GM19395 (cell line): ENCODE measurements at regions not wholly inside any gene's neighbourhood (a gene's known extent, or its start where the extent isn't known, plus 50 kb on each side); places are given as distances from the start of the nearest gene placed in this dataset.
A peak's percentile ranks its signal among the peaks of the same experiment; 100 is the strongest.
"Not testable (repeated sequence)": the region's sequence is repeated elsewhere in the genome, so short reads cannot be mapped to it uniquely, and the experiment has no call there.

Experiments used
- ATAC-seq: cut with Tn5 transposase; IDR thresholded peaks from one replicate; pipeline ENCODE4 v1.9.1; 2021; ENCODE audit warnings: mild to moderate bottlenecking, moderate library complexity; ENCODE audit not compliant: unreplicated experiment

DNA sequence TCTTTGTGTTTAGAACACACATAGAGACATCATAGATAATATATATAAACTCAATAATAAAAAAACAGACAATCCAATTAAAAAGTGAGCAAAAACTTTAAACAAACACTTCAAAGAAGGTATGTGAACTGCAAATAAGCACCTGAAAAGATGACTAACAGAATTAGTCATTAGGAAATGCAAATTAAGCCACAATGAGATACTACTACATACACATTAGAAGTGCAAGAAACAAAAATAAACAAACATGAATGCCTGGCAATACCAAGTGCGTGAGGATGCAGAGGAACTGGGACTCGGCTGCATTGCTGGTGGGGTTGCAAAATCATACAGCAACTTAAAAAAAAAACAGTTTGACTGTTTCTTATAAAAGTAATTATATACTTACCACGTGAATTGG, 799.0 kb downstream of the KCNJ2 start:
- ATAC-seq = no peak

DNA sequence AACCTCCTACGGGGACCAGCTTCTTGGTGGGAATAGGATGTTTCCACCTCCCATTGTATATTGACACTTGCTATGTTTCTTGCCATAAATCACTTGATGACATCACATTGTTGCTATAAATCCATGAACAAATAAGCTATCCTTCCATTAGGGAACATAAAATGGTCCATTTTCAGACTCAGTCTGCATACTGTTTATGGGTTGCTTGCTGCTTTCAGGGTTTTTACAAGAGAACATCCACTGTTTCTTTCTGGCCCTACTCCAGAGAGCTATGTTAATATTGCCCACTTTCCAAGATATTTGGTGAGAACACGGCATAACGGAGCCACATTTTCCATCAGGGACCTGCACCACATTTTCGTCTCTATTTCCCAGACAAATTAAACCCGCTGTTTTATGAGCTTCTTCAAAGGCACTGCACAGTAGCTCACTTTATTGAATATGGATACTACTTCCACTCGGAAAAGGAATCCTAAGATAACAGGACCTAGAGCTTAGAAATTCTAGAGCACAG, 800.2 kb downstream of the KCNJ2 start:
- ATAC-seq = no peak

DNA sequence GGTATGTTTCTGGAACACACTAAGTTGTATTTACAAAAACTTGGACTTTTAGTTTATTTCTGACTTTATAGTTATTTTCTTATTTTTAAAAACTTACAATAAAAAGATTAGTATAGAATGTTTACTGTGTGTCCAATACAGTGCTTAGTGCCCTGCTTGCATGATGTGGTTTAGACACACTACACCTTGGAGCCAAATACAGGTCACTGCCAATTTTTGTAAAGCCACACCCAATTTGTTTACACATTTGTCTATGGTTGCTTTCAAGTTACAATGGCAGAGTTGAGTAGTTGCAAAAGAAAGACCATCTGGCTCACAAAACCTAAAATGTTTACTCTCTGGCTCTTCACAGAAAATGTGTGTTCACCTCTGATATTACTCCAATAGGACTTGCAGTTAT, 807.1 kb downstream of the KCNJ2 start:
- no peak for ATAC-seq

DNA sequence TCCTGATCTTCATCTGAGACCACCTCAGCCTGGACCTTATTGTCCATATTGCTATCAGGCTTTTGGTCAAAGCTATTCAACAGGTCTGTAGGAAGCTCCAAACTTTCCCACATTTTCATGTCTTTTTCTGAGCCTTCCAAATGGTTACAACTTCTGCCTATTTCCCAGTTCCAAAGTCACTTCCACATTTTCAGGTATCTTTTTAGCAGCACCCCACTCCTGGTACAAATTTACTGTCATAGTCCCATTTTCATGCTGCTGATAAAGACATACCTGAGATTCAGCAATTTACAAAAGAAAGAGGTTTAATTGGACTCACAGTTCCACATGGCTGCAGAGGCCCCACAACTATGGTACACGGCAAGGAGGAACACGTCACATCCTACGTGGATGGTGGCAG, 815.5 kb downstream of the KCNJ2 start:
- no peak for ATAC-seq

DNA sequence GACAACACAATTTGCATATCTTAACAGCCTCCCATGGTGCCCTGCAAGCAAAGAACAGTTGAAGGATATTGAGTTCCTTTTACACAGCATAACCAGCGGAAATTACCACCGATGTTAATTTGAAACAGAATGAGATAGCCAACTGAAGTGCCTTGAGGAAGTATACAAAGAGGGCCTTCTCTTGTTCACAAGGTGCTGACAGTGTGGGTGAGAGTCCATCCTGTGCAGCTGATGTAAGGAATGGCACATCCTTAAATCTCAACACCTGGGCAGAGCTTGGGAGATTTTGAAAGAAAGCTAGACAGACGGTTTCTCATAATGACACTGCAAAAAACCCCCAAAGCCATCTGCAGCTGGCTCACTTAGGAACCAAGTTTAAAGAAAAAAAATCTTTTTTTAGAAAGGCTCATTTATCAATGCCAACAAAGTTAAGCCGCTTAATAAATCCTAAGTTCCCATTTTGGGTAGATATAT, 818.6 kb downstream of the KCNJ2 start:
- peak; percentile 79 for ATAC-seq

DNA sequence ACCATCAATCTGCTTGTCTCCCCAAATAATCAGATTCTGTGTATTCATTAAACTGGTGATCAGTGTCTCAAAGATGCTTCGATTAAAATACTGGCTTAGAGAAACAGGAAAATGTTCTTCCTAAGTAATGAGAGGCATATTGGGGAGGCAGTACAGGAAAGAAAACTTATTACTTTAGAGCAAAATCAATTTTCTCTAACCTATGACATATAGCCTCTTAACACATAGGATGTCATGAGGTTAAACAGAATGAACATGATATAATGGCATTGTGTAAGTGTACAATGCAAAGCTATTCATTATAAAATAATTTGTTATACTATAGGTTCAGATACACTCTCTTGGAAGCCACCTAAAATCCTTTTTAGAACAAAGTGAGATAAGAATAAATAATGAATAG, 819.3 kb downstream of the KCNJ2 start:
- ATAC-seq = no peak

DNA sequence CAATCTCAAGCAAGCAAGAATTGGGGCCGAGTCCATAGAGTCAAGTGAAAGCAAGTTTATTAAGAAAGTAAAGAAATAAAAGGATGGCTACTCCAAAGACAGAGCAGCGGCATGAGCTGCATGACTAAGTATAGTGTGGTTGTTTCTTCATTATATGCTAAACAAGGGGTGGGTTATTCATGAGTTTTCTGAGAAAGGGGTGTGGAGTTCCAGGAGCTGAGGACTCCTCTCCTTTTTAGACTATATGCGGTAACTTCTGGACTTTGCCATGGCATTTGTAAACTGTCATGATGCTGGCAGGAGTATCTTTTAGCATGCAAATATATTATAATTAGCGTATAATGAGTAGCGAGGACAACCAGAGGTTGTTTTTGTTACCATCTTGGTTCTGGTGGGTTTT, 819.9 kb downstream of the KCNJ2 start:
- no peak for ATAC-seq

DNA sequence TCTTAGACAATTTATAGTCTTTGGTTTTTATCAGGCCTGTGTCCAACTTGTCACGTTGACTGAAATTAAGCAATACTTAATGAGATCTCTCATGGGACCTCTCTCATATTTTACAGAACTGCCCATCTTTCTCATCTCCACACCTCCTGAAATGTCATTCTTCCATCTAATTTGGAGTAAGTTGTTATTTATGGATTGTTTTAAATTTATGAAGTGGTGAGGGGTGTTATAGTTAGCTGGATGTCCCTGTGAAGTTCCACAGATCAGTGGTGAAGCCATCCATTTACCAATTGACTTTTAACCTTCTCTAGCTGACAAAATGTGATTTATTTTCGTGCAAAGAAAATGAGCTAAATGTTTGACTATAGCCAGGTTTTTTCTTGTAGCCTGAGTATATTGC, 824.9 kb downstream of the KCNJ2 start:
- ATAC-seq = no peak

DNA sequence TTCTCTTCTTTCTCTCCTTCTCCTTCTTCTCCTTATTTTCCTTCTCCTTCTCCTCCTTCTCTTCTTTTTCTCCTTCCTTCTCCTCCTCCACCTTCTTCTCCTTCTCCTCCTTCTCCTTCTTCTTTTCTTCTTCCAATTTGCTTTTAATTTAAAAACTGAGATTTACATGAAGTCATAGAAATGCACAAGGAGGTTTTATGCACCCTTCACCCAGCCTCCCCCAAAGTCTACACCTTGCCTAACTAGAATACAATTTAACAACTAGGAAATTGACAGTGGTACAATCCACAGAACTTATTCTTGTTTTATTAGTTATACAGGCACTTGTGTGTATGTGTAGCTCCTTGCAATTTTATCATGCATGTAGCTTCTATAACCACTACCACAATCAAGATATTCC, 826.7 kb downstream of the KCNJ2 start:
- no peak for ATAC-seq

DNA sequence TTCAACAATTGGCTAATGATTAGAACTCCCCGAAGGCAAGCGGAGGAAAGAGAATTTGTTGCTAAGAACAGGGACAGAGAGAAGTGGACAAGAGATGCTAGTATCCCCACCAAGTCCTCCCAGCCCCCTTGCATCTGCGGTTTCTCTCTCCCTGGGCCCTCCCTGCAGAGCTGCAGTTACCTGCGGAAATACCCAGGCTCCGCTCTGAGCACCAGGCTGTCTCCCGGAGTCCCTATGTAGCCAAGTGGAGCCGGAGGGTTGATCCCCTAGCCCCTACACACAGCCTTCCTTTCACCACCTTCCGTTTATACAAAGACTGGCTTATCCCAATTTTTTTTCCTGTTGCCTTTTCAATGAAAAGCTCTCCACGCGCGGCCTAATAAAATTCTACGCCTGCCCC, 834.4 kb downstream of the KCNJ2 start:
- ATAC-seq = no peak

DNA sequence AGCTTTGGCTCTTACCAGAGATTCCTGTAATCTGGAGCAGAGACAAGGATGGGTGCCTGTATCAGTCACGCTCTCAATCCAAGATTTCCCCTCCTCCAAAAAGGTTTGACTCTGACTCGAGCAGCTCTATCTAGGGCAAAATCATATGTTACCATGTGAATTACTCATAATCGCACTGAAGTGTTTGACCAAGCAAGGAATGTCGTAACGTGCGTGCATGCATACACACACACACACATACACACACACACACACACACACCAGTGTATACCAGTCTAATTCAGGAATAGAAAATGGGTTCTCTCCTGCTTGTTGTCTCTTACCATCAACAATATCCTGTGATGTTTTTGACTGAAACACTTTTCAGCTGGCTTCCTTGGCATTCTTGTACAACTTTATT, 835.1 kb downstream of the KCNJ2 start:
- ATAC-seq = no peak

DNA sequence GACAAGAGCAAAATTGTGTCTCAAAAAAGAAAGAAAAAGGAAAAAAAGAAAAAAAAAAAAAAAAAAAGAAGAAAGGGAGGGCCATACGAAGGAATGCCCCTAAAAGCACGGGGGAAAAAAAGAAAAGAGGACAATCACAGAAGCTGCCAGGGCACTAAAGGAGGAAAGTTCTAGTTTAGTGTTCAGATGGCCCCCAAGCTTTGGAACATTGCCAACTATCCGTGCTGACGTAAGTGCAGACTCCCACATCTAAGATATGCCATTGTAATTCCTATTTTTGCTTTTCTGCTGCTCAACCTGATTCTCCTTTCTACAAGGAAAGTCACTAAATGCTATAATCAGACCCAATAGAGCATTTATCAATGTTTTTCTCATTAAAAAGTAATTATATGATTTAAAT, 842.1 kb downstream of the KCNJ2 start:
- no peak for ATAC-seq

DNA sequence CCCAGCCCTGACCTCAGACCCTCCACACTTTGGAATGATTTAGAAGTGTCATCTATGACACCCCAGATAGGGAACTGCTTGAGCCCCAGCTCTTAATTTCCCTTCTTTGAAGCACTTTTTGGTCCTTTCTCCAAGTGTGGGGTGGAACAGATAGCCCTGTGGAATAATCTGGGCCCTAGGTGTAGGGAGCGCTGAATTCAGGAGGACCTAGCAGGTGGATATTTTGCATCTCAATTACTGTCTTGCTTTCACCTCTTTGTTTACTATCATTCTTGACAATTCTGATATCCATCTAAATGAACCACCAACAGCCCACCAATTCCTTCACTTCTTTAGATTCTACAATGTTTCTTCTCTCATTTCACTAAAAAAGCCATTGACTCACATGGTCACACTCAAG, 850.4 kb downstream of the KCNJ2 start:
- ATAC-seq = no peak

DNA sequence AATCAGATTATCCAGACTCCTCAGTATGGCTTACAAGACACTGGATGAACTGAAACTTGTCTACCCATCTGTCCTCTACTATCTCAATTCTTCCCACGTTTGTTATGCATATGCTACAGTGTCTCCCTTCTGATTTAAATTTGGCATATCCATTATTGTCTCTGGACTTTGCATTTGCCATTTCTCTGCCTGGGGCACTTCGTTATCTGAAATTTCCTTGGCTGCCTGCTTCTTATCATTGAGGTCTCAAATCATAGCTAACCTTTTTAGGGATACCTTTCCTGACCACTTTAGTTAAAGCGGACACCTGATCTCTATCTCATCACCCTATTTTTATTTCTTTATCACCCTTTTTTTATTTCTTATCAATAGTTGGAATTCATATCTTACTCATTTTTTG, 853.4 kb downstream of the KCNJ2 start:
- no peak for ATAC-seq

DNA sequence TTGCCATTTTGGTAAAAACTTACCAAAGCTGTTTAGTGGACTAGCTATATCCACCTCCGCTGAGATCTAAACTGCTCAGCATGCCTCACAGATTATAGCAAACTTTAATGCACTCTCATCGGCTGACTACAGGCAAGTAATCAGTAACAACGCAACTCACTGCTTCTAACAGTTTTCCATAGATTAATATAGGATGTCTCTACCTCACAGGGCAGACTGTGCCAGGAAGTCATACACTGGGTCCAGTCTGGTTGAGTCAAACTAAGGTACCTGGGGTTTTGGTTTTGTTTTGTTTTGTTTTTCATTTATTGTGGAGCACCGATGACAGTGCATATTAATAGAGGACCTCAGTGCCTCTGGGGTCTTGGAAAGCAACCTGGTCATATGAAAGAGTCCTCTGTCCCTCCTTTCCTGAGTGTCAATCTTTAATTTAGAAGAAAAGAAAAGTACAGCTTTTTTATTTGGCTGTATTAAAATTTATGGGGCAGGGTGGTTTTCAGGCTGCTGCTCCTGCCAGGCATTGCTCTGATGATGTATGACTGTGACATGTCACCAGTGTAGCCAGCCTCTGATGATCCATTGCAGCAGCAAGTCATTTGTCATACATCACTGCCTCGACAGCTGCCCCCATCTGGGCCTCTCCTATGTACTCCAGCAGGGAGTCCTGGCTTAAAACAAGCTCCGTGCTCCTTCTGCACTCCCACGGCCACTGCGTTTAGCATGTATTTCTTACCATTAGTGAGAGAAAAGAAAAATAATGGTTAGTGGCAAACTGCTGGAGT, 854.1 kb downstream of the KCNJ2 start:
- ATAC-seq = no peak

DNA sequence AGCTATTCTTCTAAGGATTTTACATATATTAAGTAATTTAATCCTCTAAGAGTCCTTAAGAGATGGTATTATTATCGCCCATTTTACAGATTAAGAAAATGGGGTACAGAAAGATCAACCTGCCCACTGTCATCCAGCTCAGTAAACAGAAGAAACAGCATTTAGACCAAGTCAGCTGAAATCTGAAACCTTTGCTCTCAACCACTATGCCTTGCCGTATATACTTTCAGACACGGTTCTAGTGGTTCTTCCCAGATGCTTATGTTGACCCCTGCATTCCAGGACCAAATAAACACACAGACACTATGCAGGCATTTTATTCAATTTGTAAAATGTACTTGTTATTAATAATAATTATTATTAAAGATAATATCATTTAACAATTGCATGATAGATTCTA, 854.8 kb downstream of the KCNJ2 start:
- no peak for ATAC-seq

DNA sequence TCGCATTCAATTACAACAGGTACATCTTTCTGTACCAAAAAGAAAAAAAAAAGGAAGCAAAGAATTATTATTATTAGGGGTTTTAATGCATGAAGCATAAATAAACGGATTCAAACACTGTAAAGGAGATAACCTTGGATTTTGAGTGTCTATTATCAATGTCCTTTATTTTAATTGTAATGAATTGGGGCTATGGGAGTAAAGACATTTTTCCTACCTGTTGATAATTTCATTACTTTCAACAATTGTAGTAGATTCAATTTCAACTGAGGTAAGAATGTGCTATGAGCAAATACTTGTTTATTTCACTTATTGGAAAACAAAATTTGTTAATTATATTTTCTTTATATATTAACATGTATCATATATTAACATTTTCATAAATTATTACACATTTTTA, 855.6 kb downstream of the KCNJ2 start:
- no peak for ATAC-seq

DNA sequence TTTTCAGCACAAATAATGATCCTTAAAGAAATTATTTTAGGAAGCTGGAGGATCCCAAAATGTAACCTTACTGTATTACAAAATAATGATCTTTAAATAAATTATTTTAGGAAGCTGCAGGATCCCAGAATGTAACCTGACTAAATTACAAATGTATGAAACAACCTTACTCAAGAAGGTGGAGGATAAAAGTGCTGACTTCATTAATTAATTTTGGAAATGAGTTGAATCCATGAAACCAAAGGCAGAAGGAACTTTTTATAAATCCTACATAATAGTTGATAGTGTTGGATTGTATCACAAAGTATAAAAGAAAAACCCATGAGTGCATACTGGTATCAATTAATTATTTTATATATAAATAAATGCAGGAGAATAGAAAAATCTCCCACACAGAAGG, 859.9 kb downstream of the KCNJ2 start:
- no peak for ATAC-seq

DNA sequence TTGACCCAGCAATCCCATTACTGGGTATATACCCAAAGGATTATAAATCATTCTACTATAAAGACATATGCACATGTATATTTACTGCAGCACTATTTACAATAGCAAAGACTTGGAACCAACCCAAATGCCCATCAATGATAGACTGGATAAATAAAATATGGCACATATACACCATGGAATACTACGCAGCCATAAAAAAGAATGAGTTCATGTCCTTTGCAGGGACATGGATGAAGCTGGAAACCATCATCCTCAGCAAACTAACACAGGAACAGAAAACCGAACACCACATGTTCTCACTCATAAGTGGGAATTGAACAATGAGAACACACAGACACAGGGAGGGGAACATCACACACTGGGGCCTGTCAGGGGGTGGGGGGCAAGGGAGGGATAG, 862.0 kb downstream of the KCNJ2 start:
- ATAC-seq = not testable (repeated sequence)

DNA sequence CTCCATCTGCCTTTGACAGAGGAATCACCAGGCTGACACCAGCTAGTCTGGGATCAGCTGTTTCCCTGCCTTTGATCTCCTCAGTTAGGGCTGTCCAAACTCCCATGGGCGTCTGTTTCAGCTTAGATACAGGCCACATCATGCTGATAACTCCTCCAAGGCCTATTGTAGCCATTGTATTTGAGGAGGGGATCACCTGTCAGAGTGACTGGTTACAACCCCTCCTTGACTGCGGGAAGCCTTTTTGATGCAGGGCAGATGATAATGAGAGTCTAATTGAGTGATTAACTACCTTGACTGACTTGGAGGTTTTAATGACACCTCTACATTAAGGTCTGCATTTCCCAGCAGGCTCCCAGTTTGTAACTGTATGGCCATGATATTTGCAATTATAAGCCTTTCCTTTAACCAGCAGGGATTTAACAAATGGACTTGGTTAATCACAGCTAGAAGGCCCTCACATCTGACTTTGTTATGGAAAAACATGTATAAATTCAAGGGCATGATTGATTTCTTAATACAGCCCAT, 863.5 kb downstream of the KCNJ2 start:
- no peak for ATAC-seq

DNA sequence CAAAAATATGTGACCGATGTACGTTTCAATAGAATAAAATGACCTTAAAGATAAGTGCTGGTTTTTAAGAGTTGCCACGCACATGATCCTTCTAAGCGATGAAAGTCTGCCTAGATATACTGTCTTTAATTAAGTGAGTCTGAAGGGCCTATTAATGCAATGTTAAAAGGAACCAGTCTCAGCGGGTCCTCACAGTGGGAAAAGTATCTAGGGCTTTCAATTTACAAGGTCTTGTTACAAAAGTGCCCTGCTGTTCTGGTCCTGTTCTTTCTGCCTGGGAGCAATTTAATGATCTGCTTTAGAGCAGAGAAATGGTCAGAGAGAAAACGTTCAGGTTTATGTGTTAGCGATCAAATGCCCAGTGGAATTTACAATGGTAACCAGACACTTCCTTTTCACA, 864.0 kb downstream of the KCNJ2 start:
- no peak for ATAC-seq

DNA sequence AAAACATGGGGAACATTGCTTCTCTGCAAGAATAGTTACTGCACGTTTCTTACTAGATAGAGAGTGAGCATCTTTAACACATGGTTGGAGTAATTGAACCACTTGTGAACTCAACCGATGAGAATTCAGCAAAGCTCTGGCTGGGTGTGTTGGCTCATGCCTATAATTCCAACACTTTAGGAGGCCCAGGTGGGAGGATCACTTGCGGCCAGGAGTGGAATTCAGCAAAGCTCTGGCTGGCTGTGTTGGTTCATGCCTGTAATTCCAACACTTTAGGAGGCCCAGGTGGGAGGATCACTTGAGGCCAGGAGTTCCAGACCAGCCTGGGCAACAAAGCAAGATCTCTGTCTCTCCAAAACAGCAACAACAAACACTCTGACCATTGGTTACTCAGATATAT, 865.9 kb downstream of the KCNJ2 start:
- ATAC-seq = no peak

DNA sequence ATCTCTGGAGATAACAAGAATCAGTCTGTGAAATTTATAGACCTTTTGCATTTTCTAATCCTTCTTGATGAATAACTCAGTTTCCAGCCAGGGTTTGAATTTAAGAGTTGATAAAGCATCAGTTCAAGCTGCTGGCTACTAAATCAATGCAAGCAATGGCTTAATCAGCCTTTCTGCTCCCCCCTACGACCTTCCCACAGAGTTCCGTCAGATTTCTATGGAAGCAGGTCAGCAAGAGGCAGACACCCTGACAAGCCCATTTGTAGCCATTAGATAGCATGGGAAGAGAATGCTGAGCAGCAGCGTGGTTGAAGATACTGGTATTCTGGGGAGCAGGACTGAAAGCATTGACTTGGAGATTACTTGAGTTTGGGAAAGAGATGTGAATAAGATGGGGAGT, 868.1 kb downstream of the KCNJ2 start:
- ATAC-seq = no peak
